ENCODE measurements at regions not wholly inside any gene's neighbourhood (a gene's known extent, or its start where the extent isn't known, plus 50 kb on each side); places are given as distances from the start of the nearest gene placed in this dataset.

DNA sequence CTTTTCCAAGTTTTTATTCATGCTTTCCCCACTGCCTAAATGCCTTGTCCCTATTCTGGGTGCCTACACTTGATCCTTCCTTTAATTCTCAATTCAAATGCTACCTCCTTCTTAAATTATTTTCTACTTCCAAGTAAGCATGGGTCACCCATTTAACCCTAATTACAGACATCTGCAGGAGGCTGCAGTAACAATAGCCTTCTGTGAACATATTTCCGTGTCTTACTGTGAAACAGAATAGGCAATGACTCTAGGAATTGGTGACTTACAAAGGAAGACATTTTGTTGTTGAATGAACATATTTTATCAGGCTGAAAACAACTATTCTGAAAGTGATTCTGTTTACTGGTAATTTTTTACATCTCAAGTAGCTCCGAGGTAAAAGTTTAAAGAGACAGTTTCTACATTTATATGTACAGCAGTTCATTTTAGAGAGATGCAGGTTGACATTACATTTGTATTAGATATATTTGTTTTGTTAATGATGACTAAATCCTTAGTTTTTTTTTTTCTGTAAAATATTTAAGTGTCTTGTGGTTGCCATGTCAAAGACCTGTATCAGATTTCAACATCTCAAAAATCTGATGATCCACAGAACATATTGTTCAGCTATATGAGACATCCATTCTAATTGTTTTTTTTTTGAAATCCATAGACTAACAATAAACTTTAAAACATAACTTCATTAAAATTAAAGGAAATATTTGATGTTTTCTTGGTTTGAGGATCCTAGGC, 316.8 kb downstream of the CASP12 start:
- TF ChIP-seq, protein P1, sequence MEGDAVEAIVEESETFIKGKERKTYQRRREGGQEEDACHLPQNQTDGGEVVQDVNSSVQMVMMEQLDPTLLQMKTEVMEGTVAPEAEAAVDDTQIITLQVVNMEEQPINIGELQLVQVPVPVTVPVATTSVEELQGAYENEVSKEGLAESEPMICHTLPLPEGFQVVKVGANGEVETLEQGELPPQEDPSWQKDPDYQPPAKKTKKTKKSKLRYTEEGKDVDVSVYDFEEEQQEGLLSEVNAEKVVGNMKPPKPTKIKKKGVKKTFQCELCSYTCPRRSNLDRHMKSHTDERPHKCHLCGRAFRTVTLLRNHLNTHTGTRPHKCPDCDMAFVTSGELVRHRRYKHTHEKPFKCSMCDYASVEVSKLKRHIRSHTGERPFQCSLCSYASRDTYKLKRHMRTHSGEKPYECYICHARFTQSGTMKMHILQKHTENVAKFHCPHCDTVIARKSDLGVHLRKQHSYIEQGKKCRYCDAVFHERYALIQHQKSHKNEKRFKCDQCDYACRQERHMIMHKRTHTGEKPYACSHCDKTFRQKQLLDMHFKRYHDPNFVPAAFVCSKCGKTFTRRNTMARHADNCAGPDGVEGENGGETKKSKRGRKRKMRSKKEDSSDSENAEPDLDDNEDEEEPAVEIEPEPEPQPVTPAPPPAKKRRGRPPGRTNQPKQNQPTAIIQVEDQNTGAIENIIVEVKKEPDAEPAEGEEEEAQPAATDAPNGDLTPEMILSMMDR (IDR thresholded peaks at IDR 0.05; ENCODE audit: low read depth, low read length): no peak
- no peak for TF ChIP-seq EZH2phosphoT487 (IDR thresholded peaks at IDR 0.05; ENCODE audit: low read depth)

Data from OCI-LY3 (cell line).